ENCODE measurements at regions not wholly inside any gene's neighbourhood (a gene's known extent, or its start where the extent isn't known, plus 50 kb on each side); places are given as distances from the start of the nearest gene placed in this dataset.

- intact Hi-C loops (cut with DNase I; ENCODE audit: low total_unique reads), result no loop called here
- no peaks in the 10 kb centered on the region for H3K9me3 ChIP-seq
- H3K27me3 ChIP-seq, result peaks cover 0 to 3% of the 10 kb centered on the region in 2 donors
Measured at GRCh38 chr6:165854061-165854862, 191.2 kb upstream of the PDE10A start.

DNA sequence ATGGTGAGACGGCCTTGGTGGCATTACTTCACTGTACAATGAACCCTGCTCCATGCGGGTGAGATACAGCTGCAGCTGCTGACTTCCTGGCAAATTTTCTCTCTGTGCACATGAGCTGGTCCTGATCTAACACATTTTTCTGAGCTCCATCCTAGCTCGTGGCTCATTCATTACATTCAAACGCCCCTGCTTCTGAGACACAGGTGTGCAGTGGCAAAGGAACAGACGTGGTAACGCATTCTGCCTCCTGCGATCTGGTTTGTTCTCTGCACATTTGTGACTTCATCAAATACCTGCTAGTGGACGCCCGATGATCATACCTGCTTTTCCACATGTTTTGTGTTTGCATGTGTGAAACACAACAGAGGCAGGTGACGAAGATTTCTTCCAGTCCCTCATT lies 189.6 kb upstream of the PDE10A start:
- Histone ChIP-seq H3K36me3 (no peaks in the 10 kb centered on the region), H3K27ac (no peak overlapping the region), H3K27me3 (peaks cover 0 to 3% of the 10 kb centered on the region in 2 donors), H3K4me3 (no peak overlapping the region), H3K9me3 (no peaks in the 10 kb centered on the region), H3K4me1 (no peaks in the 10 kb centered on the region)
- TF ChIP-seq, protein P1, sequence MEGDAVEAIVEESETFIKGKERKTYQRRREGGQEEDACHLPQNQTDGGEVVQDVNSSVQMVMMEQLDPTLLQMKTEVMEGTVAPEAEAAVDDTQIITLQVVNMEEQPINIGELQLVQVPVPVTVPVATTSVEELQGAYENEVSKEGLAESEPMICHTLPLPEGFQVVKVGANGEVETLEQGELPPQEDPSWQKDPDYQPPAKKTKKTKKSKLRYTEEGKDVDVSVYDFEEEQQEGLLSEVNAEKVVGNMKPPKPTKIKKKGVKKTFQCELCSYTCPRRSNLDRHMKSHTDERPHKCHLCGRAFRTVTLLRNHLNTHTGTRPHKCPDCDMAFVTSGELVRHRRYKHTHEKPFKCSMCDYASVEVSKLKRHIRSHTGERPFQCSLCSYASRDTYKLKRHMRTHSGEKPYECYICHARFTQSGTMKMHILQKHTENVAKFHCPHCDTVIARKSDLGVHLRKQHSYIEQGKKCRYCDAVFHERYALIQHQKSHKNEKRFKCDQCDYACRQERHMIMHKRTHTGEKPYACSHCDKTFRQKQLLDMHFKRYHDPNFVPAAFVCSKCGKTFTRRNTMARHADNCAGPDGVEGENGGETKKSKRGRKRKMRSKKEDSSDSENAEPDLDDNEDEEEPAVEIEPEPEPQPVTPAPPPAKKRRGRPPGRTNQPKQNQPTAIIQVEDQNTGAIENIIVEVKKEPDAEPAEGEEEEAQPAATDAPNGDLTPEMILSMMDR (IDR thresholded peaks at IDR 0.05), result no peak
- TF ChIP-seq POLR2A (IDR thresholded peaks at IDR 0.05), result no peak
- DNase-seq, result no peak
- intact Hi-C loops (cut with DNase I; ENCODE audit: low total_unique reads), result no loop called here

More at GRCh38 chr6:165854061-165854862, 191.2 kb upstream of the PDE10A start:
- Histone ChIP-seq H3K4me1 (no peaks in the 10 kb centered on the region), H3K4me3 (no peak overlapping the region), H3K36me3 (no peaks in the 10 kb centered on the region), H3K27ac (no peak overlapping the region)
- TF ChIP-seq, protein P1 (IDR thresholded peaks at IDR 0.05), result no peak
- no peak for TF ChIP-seq POLR2A (IDR thresholded peaks at IDR 0.05)
- no peak for DNase-seq

DNA sequence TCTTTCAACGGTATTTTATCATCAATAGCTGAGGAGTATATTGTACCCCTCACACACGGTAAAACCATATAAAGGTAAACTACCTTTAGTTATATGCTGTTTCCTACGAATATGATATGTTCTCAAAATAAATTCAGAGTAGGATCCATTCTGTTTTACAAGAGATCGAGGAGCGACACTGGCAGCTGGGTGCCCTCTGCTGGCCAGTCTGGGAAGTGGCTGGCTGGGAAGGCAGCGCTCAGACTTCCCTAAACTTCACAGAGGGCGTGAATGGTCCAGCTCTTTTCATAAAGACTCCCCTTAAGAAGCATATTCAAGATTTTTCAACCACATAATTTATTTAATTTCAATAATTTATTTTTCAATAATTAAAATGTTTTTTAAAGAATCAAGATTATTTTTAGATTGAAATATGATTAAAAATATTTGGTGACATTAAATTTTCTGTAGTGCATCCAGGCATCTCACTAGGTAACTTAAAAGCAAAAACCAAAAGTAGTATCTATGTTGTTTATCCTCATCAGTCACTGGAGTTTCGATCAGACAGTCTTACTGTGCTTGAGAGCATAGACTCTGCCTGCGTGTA lies 187.5 kb upstream of the PDE10A start:
- Histone ChIP-seq H3K36me3 (no peaks in the 10 kb centered on the region), H3K4me1 (no peaks in the 10 kb centered on the region), H3K9me3 (no peaks in the 10 kb centered on the region), H3K27me3 (peaks cover 0 to 3% of the 10 kb centered on the region in 2 donors), H3K27ac (peak overlapping the region; percentile 46 to 51), H3K4me3 (peak overlapping the region in 1 of 2 donors; percentile 14)
- intact Hi-C loops (cut with DNase I; ENCODE audit: low total_unique reads), result no loop called here
- peak; percentile 71 to 79 for DNase-seq
- TF ChIP-seq, protein P1 (IDR thresholded peaks at IDR 0.05), result peak; percentile 84 to 97 (median 92)
- no peak for TF ChIP-seq POLR2A (IDR thresholded peaks at IDR 0.05)

DNA sequence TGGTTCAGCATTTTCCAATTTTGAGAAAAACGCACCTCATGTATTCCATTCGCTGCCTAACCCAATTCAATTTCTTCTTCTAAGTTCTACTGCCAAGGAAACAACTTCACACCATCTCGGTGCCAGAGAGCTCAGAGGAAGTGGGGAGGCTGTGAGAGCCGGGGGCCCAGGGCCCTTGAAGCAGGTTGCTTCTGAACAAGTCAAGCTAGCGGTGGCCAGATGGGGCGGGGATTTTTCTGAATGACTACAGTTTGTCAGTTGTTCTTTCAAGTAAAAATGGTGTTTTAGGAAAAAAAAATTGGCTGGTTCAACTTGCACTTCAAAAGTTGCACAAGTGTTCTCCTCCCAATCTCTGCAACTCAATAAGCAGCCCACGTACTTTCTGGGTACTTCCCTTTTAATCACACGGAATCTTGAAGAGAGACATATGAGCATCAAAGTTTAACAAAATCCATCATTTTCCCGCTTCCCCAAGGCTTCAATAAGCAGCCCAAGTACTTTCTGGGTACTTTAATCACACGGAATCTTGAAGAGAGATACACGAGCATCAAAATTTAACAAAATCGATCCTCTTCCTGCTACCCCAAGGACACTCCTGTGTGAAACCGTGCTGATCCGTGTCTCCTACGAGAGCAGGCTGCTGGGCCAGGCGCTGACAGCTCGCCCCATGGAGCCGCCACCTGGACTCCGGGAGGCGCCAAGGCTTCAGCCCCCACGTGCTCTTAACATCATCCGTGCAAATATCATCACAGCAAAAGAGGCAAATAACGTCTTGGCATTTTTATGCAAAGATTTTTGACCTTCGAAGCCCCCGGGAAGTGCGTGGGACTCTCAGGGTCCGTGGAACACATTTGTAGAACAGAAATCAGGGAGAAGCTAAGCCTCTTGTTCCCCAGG lies 186.7 kb upstream of the PDE10A start:
- intact Hi-C loops (cut with DNase I; ENCODE audit: low total_unique reads), result loop anchor here (10.0 kb wide), 1 partner anchor 115 kb away; no protein-coding TSS in a partner anchor
- peak overlapping the region; percentile 5 to 14 for H3K4me3 ChIP-seq
- H3K36me3 ChIP-seq, result no peaks in the 10 kb centered on the region

More for the DNA sequence above, 186.7 kb upstream of the PDE10A start:
- TF ChIP-seq, protein P1 (IDR thresholded peaks at IDR 0.05), result no peak
- TF ChIP-seq POLR2A (IDR thresholded peaks at IDR 0.05), result no peak
- peaks cover 0 to 3% of the 10 kb centered on the region in 2 donors for H3K27me3 ChIP-seq
- H3K27ac ChIP-seq, result peak overlapping the region; percentile 46 to 51
- peak; percentile 35 to 50 for DNase-seq
- H3K9me3 ChIP-seq, result no peaks in the 10 kb centered on the region
- H3K4me1 ChIP-seq, result peaks cover 0 to 1% of the 10 kb centered on the region in 2 donors

Measured in uterus (tissue), 3 donors.